Neural progenitor cell (in vitro differentiated cells): ENCODE measurements at regions not wholly inside any gene's neighbourhood (a gene's known extent, or its start where the extent isn't known, plus 50 kb on each side); places are given as distances from the start of the nearest gene placed in this dataset.

Experiments
- DNase-seq: peaks from one replicate; pipeline ENCODE4 v3.0.0-alpha.2; 2016; ENCODE audit warnings: low spot score
- H2AFZ ChIP-seq: fragments of 200-600 bp; sonication (generic); replicated peaks from 2 replicates; pipeline ENCODE4 v1.6.1; 2016; ENCODE audit warnings: antibody characterized with exemption
- H3F3A ChIP-seq: fragments of 200-600 bp; sonication (generic); 2 replicates; pipeline ENCODE4 v1.6.1; 2016; ENCODE audit warnings: antibody characterized with exemption, low read depth
- H3K27ac ChIP-seq: fragments of 200-600 bp; sonication (generic); 2 replicates; pipeline ENCODE4 v1.5.1; 2016; ENCODE audit warnings: mild to moderate bottlenecking
- H3K27me3 ChIP-seq: fragments of 200-600 bp; sonication (generic); 2 replicates; pipeline ENCODE4 v1.6.1; 2016; ENCODE audit warnings: mild to moderate bottlenecking, moderate library complexity
- H3K36me3 ChIP-seq: fragments of 200-600 bp; sonication (generic); 2 replicates; pipeline ENCODE4 v1.5.1; 2016
- H3K4me1 ChIP-seq: fragments of 200-600 bp; sonication (generic); 2 replicates; pipeline ENCODE4 v1.6.1; 2016; ENCODE audit warnings: mixed run types
- H3K4me2 ChIP-seq: fragments of 200-600 bp; sonication (generic); 2 replicates; pipeline ENCODE4 v1.6.1; 2016
- H3K4me3 ChIP-seq: fragments of 200-600 bp; sonication (generic); 2 replicates; pipeline ENCODE4 v1.5.1; 2016
- H3K79me2 ChIP-seq: fragments of 200-600 bp; sonication (generic); 2 replicates; pipeline ENCODE4 v1.6.1; 2016; ENCODE audit warnings: low read depth
- H3K9ac ChIP-seq: fragments of 200-600 bp; sonication (generic); 2 replicates; pipeline ENCODE4 v1.6.1; 2016
- H3K9me3 ChIP-seq: fragments of 200-600 bp; sonication (generic); 2 replicates; pipeline ENCODE4 v1.5.1; 2016; ENCODE audit warnings: low read depth
- H4K20me1 ChIP-seq: fragments of 200-600 bp; sonication (generic); 2 replicates; pipeline ENCODE4 v1.6.1; 2016; ENCODE audit warnings: low read depth
- H3K27ac Mint-ChIP-seq: 3 replicates; pipeline ENCODE4 v1.8.0; 2021; ENCODE audit warnings: mixed read lengths
- H3K27me3 Mint-ChIP-seq: 2 replicates; pipeline ENCODE4 v1.8.0; 2022; ENCODE audit warnings: low read depth, mild to moderate bottlenecking, inconsistent platforms, moderate library complexity, mixed read lengths; ENCODE audit not compliant: insufficient read depth
- H3K36me3 Mint-ChIP-seq: 3 replicates; pipeline ENCODE4 v1.8.0; 2021; ENCODE audit warnings: mixed read lengths
- H3K4me1 Mint-ChIP-seq: 3 replicates; pipeline ENCODE4 v1.8.0; 2021; ENCODE audit warnings: mixed read lengths
- H3K4me3 Mint-ChIP-seq: 3 replicates; pipeline ENCODE4 v1.8.0; 2021; ENCODE audit warnings: mild to moderate bottlenecking, moderate library complexity, mixed read lengths
- H3K9me3 Mint-ChIP-seq: 3 replicates; pipeline ENCODE4 v1.8.0; 2020; ENCODE audit warnings: mixed read lengths
- EZH2 ChIP-seq: fragments of 200-600 bp; sonication (generic); IDR thresholded peaks from 2 replicates; pipeline ENCODE4 v1.6.1; 2017; ENCODE audit warnings: antibody characterized with exemption, mild to moderate bottlenecking, moderate library complexity
- EZH2phosphoT487 ChIP-seq: fragments of 200-600 bp; sonication (generic); IDR thresholded peaks from 2 replicates; pipeline ENCODE4 v1.6.1; 2017; ENCODE audit warnings: antibody characterized with exemption
- TF ChIP-seq, protein P1 (sequence below): fragments of 200-600 bp; sonication (generic); IDR thresholded peaks from 2 replicates; pipeline ENCODE4 v1.5.1; 2017; ENCODE audit warnings: antibody characterized with exemption, mild to moderate bottlenecking

DNA sequence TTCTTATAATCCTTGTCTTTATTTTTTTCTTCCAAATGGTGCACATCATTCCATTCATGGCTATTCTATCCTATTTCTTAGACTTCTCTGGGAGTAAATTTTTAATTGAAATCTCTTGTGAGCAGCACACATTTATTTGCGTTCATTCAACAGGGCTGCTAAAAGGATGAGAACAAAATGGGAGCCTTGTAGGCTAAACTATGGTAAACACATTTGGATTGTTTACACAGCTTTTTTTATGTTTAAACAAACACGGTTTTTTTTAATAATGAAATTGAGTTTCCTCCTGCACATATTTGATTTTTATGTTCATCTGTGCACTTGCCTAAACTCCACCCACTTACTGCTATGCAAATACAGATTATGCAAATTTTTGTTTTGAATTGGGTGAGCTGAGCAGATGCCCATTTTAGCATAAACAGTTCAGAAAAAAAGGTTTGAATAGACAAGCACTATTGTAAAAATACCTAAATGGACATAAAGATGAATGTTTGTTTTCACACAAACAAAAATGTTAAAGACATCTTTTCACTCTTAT is 92.0 kb downstream of the OLIG3 start:
- Histone ChIP-seq H3K4me1 (no peaks in the 10 kb centered on the region), H3K9me3 (no peaks in the 10 kb centered on the region), H3K9ac (no peak overlapping the region), H3K36me3 (no peaks in the 10 kb centered on the region), H3K4me3 (no peak overlapping the region), H3K27me3 (no peaks in the 10 kb centered on the region), H3K4me2 (no peak overlapping the region), H4K20me1 (no peaks in the 10 kb centered on the region), H2AFZ (no peak overlapping the region), H3F3A (no peaks in the 10 kb centered on the region), H3K79me2 (no peaks in the 10 kb centered on the region), H3K27ac (no peak overlapping the region)
- H3K4me1 Mint-ChIP-seq: peaks cover 5% of the 10 kb centered on the region
- H3K9me3 Mint-ChIP-seq: peaks cover 6% of the 10 kb centered on the region
- no peak overlapping the region for H3K4me3 Mint-ChIP-seq
- H3K36me3 Mint-ChIP-seq: no peaks in the 10 kb centered on the region
- no peak for DNase-seq
- H3K27me3 Mint-ChIP-seq: peaks cover 2% of the 10 kb centered on the region
- TF ChIP-seq EZH2 (no peak), EZH2phosphoT487 (no peak)
- TF ChIP-seq, protein P1, sequence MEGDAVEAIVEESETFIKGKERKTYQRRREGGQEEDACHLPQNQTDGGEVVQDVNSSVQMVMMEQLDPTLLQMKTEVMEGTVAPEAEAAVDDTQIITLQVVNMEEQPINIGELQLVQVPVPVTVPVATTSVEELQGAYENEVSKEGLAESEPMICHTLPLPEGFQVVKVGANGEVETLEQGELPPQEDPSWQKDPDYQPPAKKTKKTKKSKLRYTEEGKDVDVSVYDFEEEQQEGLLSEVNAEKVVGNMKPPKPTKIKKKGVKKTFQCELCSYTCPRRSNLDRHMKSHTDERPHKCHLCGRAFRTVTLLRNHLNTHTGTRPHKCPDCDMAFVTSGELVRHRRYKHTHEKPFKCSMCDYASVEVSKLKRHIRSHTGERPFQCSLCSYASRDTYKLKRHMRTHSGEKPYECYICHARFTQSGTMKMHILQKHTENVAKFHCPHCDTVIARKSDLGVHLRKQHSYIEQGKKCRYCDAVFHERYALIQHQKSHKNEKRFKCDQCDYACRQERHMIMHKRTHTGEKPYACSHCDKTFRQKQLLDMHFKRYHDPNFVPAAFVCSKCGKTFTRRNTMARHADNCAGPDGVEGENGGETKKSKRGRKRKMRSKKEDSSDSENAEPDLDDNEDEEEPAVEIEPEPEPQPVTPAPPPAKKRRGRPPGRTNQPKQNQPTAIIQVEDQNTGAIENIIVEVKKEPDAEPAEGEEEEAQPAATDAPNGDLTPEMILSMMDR: no peak
- H3K27ac Mint-ChIP-seq: no peak overlapping the region

DNA sequence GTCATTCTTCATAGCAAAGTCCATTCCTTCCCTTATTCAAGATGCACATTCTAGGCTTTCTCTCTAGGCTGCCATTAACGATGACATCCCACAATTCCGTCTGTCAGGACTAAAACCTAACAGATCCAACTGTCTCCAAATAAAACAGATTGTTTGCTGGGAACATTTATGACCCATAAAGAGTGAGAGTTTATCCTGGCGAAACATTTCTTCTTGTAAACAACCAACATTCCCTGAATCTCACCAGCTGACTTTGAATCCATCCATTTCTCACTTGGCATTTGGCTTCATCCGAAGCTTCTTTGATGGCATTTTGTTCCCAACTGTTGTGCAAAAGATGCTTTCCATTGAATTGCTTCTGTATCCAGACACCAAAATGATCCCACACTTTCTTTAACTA is 93.1 kb downstream of the OLIG3 start:
- Histone ChIP-seq H3K4me2 (no peak overlapping the region), H3K36me3 (no peaks in the 10 kb centered on the region), H3K4me3 (no peak overlapping the region), H3K9ac (no peak overlapping the region), H3K9me3 (no peaks in the 10 kb centered on the region), H3K27ac (no peak overlapping the region), H3K4me1 (no peaks in the 10 kb centered on the region), H3K79me2 (no peaks in the 10 kb centered on the region), H4K20me1 (no peaks in the 10 kb centered on the region), H3K27me3 (no peaks in the 10 kb centered on the region), H3F3A (no peaks in the 10 kb centered on the region), H2AFZ (no peak overlapping the region)
- H3K27me3 Mint-ChIP-seq: peaks cover 2% of the 10 kb centered on the region
- H3K4me3 Mint-ChIP-seq: no peak overlapping the region
- no peaks in the 10 kb centered on the region for H3K36me3 Mint-ChIP-seq
- peaks cover 5% of the 10 kb centered on the region for H3K4me1 Mint-ChIP-seq
- H3K9me3 Mint-ChIP-seq: peaks cover 2% of the 10 kb centered on the region
- H3K27ac Mint-ChIP-seq: no peak overlapping the region
- no peak for DNase-seq
- TF ChIP-seq, protein P1: no peak
- no peak for TF ChIP-seq EZH2phosphoT487
- TF ChIP-seq EZH2: no peak

DNA sequence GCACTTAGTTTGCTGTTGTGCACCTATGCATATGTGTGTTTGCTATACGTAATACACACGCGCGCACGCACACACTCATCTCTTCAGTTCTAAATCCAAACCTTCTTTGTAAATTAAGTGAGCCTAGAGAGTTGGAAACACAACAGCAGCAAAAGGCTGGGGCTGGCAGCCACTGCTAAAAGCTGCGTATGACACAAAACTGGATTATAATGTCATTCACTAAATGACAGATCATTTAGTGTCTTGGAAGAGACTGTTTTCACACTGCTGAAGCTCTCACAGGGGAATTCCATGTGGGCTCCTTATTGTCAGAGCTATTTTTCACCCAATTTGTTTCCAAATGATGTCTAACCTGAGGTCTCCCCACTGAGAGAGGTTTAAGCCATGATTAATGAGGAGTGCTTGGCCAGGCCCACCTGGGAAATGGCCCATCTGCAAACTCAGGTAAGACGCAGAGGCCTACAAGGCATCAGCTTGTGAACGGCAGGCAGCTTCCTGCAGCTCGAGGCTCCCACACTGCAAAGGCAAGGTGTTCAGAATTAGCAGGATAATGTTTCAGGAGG is 94.2 kb downstream of the OLIG3 start:
- Histone ChIP-seq H3K79me2 (no peaks in the 10 kb centered on the region), H3K9ac (no peak overlapping the region), H2AFZ (peak overlapping the region; percentile 18), H3K36me3 (no peaks in the 10 kb centered on the region), H3K4me1 (no peaks in the 10 kb centered on the region), H3K4me3 (no peak overlapping the region), H3K27me3 (no peaks in the 10 kb centered on the region), H3K27ac (no peak overlapping the region), H4K20me1 (no peaks in the 10 kb centered on the region), H3K9me3 (no peaks in the 10 kb centered on the region), H3K4me2 (no peak overlapping the region), H3F3A (no peaks in the 10 kb centered on the region)
- no peak overlapping the region for H3K27ac Mint-ChIP-seq
- peaks cover 5% of the 10 kb centered on the region for H3K4me1 Mint-ChIP-seq
- H3K27me3 Mint-ChIP-seq: peaks cover 2% of the 10 kb centered on the region
- H3K9me3 Mint-ChIP-seq: peaks cover 2% of the 10 kb centered on the region
- H3K4me3 Mint-ChIP-seq: no peak overlapping the region
- no peak for TF ChIP-seq EZH2
- TF ChIP-seq, protein P1: no peak
- TF ChIP-seq EZH2phosphoT487: no peak
- no peaks in the 10 kb centered on the region for H3K36me3 Mint-ChIP-seq
- DNase-seq: no peak
